ENCODE measurements at regions not wholly inside any gene's neighbourhood (a gene's known extent, or its start where the extent isn't known, plus 50 kb on each side); places are given as distances from the start of the nearest gene placed in this dataset.
"Not testable (repeated sequence)": the region's sequence is repeated elsewhere in the genome, so short reads cannot be mapped to it uniquely, and the experiment has no call there.

- TF ChIP-seq CTCF (conservative IDR thresholded peaks at IDR 0.05; ENCODE audit: low read length); EZH2phosphoT487 (IDR thresholded peaks at IDR 0.05; ENCODE audit: borderline replicate concordance): not testable (repeated sequence)
Observed at GRCh38 chr4:61011936-61012335, 188.2 kb upstream of the ADGRL3 start.
